Upper lobe of left lung (tissue), 6 donors: ENCODE measurements at regions not wholly inside any gene's neighbourhood (a gene's known extent, or its start where the extent isn't known, plus 50 kb on each side); places are given as distances from the start of the nearest gene placed in this dataset.

Source experiments
- ATAC-seq, 2 donors: fragments of 200-7000 bp; cut with Tn5 transposase; one replicate each; pipeline ENCODE4 v1.9.1; 2022; ENCODE audit warnings: mild to moderate bottlenecking in 2 of 2, moderate library complexity in 2 of 2; ENCODE audit not compliant: low FRiP score in 2 of 2
- DNase-seq, 2 donors: peaks; one replicate each; pipeline ENCODE4 v3.0.0-alpha.2; 2019 to 2020
- H3K27ac ChIP-seq, 4 donors: fragments of 200-600 bp; sonication (generic); one replicate each; pipeline ENCODE4 v1.5.1; 2016 to 2019
- H3K27me3 ChIP-seq, 4 donors: fragments of 200-600 bp; sonication (generic); one replicate each; pipeline ENCODE4 v1.5.1; 2017 to 2019
- H3K36me3 ChIP-seq, 4 donors: fragments of 200-600 bp; sonication (generic); one replicate each; pipeline ENCODE4 v1.5.1; 2016 to 2019
- H3K4me1 ChIP-seq, 4 donors: fragments of 200-600 bp; sonication (generic); one replicate each; pipeline ENCODE4 v1.5.1; 2018 to 2019
- H3K4me3 ChIP-seq, 4 donors: fragments of 200-600 bp; sonication (generic); one replicate each; pipeline ENCODE4 v1.5.1; 2017 to 2019; ENCODE audit warnings: mild to moderate bottlenecking in 2 of 4, moderate library complexity in 1 of 4
- H3K9me3 ChIP-seq, 4 donors: fragments of 200-600 bp; sonication (generic); one replicate each; pipeline ENCODE4 v1.5.1; 2018 to 2019
- CTCF ChIP-seq, 6 experiments: fragments of 450-650 bp in 4 of 6; fragments of 200-600 bp in 2 of 6; sonication (generic) in 2 of 6; IDR thresholded peaks; one replicate each; pipeline ENCODE4 v1.5.1; 2016 to 2019; ENCODE audit warnings: antibody characterized with exemption in 6 of 6
- EP300 ChIP-seq, 4 donors: sonication (generic); formaldehyde crosslinking; IDR thresholded peaks; one replicate each; pipeline ENCODE4 v1.5.1; 2017; ENCODE audit warnings: antibody characterized with exemption in 4 of 4, control low read depth in 2 of 4
- POLR2A ChIP-seq, 4 donors: fragments of 450-650 bp; IDR thresholded peaks; one replicate each; pipeline ENCODE4 v1.5.1; 2016 to 2017; ENCODE audit warnings: antibody characterized with exemption in 4 of 4, mild to moderate bottlenecking in 2 of 4
- POLR2AphosphoS5 ChIP-seq, 2 donors: sonication (generic); formaldehyde crosslinking; IDR thresholded peaks; one replicate each; pipeline ENCODE4 v1.5.1; 2017; ENCODE audit warnings: antibody characterized with exemption in 2 of 2
- WGBS, 2 donors: methylation state at CpG; one replicate each; pipeline ENCODE4 v1.1.5; 2017 to 2018; 5-methylcytosine and 5-hydroxymethylcytosine counted together
- donor health status: DM: no; HTN: no; CAD: no; lungs with moderate emphysema.
- donor health status: DM: no; HTN: yes; CAD: no; lungs with severe emphysema.

GRCh38 chr22:48234011-48234410 is 1471.6 kb downstream of the TBC1D22A start:
- Histone ChIP-seq H3K27ac (no peak overlapping the region), H3K27me3 (no peaks in the 10 kb centered on the region), H3K36me3 (no peaks in the 10 kb centered on the region), H3K4me1 (no peaks in the 10 kb centered on the region), H3K9me3 (peaks cover 0 to 14% (median 8%) of the 10 kb centered on the region in 4 donors), H3K4me3 (no peak overlapping the region)
- WGBS, 2 donors, result 83 to 87% methylated on average over 8 of the region's 8 CpGs
- TF ChIP-seq CTCF (IDR thresholded peaks at IDR 0.05), result no peak
- no peak for TF ChIP-seq EP300 (IDR thresholded peaks at IDR 0.05)
- TF ChIP-seq POLR2AphosphoS5 (IDR thresholded peaks at IDR 0.05), result no peak
- TF ChIP-seq POLR2A (IDR thresholded peaks at IDR 0.05), result no peak
- DNase-seq (no peak), ATAC-seq (no peak)

DNA sequence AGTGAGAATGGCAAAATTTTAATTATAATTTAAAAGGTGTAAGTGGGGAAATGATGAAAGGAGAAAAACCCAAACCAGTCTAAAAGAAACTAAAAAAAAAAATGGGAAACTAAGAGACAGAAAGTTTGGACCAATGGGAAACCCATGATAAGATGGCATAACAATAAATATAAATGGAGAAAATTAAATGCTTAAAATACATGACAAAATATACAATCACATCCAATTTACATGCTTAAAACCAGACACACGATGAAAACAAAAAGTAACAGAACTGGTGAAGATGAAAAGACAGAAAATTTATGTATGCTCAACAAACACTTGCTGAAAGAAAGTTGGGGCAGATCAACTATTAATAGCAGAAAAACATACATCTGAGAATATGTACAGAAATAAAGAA is 1471.1 kb downstream of the TBC1D22A start:
- H3K4me1 ChIP-seq, result no peaks in the 10 kb centered on the region
- DNase-seq (no peak), ATAC-seq (no peak)
- no peak overlapping the region for H3K4me3 ChIP-seq
- no peaks in the 10 kb centered on the region for H3K27me3 ChIP-seq
- TF ChIP-seq POLR2A (IDR thresholded peaks at IDR 0.05) (no peak), EP300 (IDR thresholded peaks at IDR 0.05) (no peak), CTCF (IDR thresholded peaks at IDR 0.05) (no peak), POLR2AphosphoS5 (IDR thresholded peaks at IDR 0.05) (no peak)
- H3K27ac ChIP-seq, result no peak overlapping the region
- WGBS, 2 donors, result 90 to 92% methylated on average over 1 of the region's 1 CpG
- no peaks in the 10 kb centered on the region for H3K36me3 ChIP-seq
- peaks cover 0 to 14% (median 8%) of the 10 kb centered on the region in 4 donors for H3K9me3 ChIP-seq

- WGBS, 2 donors, result 94 to 100% methylated on average over 3 to 5 of the region's 5 CpGs
- ATAC-seq (no peak), DNase-seq (no peak)
These were observed 1466.0 kb downstream of the TBC1D22A start for GRCh38 chr22:48228468-48228867.

GRCh38 chr22:48227341-48228018 is 1465.0 kb downstream of the TBC1D22A start:
- DNase-seq (no peak), ATAC-seq (no peak)
- no peaks in the 10 kb centered on the region for H3K4me1 ChIP-seq
- H3K27ac ChIP-seq, result no peak overlapping the region
- H3K36me3 ChIP-seq, result no peaks in the 10 kb centered on the region
- 79 to 96% methylated on average over 4 of the region's 4 CpGs for WGBS, 2 donors
- peaks cover 0 to under 1% (median 0%) of the 10 kb centered on the region in 4 donors for H3K9me3 ChIP-seq
- TF ChIP-seq POLR2A (IDR thresholded peaks at IDR 0.05), result no peak
- no peak for TF ChIP-seq POLR2AphosphoS5 (IDR thresholded peaks at IDR 0.05)
- no peak for TF ChIP-seq CTCF (IDR thresholded peaks at IDR 0.05)
- TF ChIP-seq EP300 (IDR thresholded peaks at IDR 0.05), result no peak
- no peaks in the 10 kb centered on the region for H3K27me3 ChIP-seq
- no peak overlapping the region for H3K4me3 ChIP-seq

More at GRCh38 chr22:48228468-48228867, 1466.0 kb downstream of the TBC1D22A start:
- Histone ChIP-seq H3K4me1 (no peaks in the 10 kb centered on the region), H3K36me3 (no peaks in the 10 kb centered on the region), H3K9me3 (peaks cover 0 to 9% (median 3%) of the 10 kb centered on the region in 4 donors), H3K27ac (no peak overlapping the region), H3K4me3 (no peak overlapping the region), H3K27me3 (no peaks in the 10 kb centered on the region)
- TF ChIP-seq EP300 (IDR thresholded peaks at IDR 0.05), result no peak
- TF ChIP-seq CTCF (IDR thresholded peaks at IDR 0.05), result no peak
- no peak for TF ChIP-seq POLR2A (IDR thresholded peaks at IDR 0.05)
- no peak for TF ChIP-seq POLR2AphosphoS5 (IDR thresholded peaks at IDR 0.05)
